ENCODE measurements at regions not wholly inside any gene's neighbourhood (a gene's known extent, or its start where the extent isn't known, plus 50 kb on each side); places are given as distances from the start of the nearest gene placed in this dataset.

DNA sequence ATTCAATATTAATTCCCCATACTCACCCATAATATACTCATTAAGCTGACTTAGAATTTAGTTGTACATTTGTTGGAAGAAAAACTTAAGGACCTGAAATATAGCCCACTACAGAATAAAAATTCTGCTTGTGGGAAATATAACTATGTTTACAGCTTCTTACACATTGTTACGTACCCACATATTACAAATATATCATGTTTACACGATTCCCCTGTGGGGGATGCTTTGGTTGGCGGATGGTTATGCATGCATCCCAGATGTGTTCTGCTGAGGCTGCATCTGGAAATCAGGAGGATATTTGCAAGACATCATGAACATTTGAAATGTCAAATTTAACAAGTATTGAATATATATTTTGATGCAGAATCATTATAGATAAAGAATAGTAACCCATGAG lies 79.5 kb upstream of the KL start:
- no peak overlapping the region for H3K4me3 ChIP-seq
- no peaks in the 10 kb centered on the region for H3K4me1 ChIP-seq (ENCODE audit: control insufficient read depth in 1 of 2, low read depth in 2 of 2)
- ATAC-seq (ENCODE audit: insufficient number of reproducible peaks, low FRiP score, low read depth) (no peak), DNase-seq (ENCODE audit: low spot score) (no peak)
- no peaks in the 10 kb centered on the region for H3K27me3 ChIP-seq (replicated peaks; ENCODE audit: insufficient read depth)
- no peak overlapping the region for H3K27ac ChIP-seq
- TF ChIP-seq, protein P1, sequence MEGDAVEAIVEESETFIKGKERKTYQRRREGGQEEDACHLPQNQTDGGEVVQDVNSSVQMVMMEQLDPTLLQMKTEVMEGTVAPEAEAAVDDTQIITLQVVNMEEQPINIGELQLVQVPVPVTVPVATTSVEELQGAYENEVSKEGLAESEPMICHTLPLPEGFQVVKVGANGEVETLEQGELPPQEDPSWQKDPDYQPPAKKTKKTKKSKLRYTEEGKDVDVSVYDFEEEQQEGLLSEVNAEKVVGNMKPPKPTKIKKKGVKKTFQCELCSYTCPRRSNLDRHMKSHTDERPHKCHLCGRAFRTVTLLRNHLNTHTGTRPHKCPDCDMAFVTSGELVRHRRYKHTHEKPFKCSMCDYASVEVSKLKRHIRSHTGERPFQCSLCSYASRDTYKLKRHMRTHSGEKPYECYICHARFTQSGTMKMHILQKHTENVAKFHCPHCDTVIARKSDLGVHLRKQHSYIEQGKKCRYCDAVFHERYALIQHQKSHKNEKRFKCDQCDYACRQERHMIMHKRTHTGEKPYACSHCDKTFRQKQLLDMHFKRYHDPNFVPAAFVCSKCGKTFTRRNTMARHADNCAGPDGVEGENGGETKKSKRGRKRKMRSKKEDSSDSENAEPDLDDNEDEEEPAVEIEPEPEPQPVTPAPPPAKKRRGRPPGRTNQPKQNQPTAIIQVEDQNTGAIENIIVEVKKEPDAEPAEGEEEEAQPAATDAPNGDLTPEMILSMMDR (IDR thresholded peaks at IDR 0.05) = no peak
- H3K9me3 ChIP-seq = no peaks in the 10 kb centered on the region
- H3K36me3 ChIP-seq = no peaks in the 10 kb centered on the region

DNA sequence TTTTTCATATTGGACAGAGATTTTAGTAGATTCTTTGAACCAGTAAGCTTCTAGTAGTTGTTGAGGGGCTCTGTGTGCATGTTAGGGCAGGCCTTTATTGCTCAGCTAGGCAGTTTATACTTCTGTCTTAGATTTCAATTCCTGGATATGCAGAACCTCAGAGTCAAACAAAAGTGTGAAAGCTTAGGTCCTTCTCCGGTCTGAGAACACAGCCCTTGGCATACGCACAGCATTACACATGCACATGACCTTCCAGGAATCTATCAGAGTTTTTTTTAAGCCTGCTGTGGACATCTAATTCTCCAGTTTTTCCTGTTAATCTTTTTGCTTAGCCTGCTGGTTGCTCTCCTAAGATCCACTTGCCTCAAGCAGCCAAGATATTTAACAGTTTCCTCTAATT lies 77.9 kb upstream of the KL start:
- Histone ChIP-seq H3K27me3 (replicated peaks; ENCODE audit: insufficient read depth) (no peaks in the 10 kb centered on the region), H3K4me1 (ENCODE audit: control insufficient read depth in 1 of 2, low read depth in 2 of 2) (no peaks in the 10 kb centered on the region), H3K9me3 (no peaks in the 10 kb centered on the region), H3K4me3 (no peak overlapping the region), H3K36me3 (no peaks in the 10 kb centered on the region), H3K27ac (no peak overlapping the region)
- TF ChIP-seq, protein P1 (IDR thresholded peaks at IDR 0.05) = no peak
- ATAC-seq (ENCODE audit: insufficient number of reproducible peaks, low FRiP score, low read depth) (no peak), DNase-seq (ENCODE audit: low spot score) (no peak)

- ATAC-seq (ENCODE audit: insufficient number of reproducible peaks, low FRiP score, low read depth) (no peak), DNase-seq (ENCODE audit: low spot score) (no peak)
- H3K4me3 ChIP-seq = no peak overlapping the region
- TF ChIP-seq, protein P1 (IDR thresholded peaks at IDR 0.05) = no peak
- H3K27ac ChIP-seq = no peak overlapping the region
- no peaks in the 10 kb centered on the region for H3K4me1 ChIP-seq (ENCODE audit: control insufficient read depth in 1 of 2, low read depth in 2 of 2)
- H3K27me3 ChIP-seq (replicated peaks; ENCODE audit: insufficient read depth) = no peaks in the 10 kb centered on the region
- no peaks in the 10 kb centered on the region for H3K36me3 ChIP-seq
- H3K9me3 ChIP-seq = no peaks in the 10 kb centered on the region
Observed at GRCh38 chr13:32938907-32939306, 77.3 kb upstream of the KL start.

GRCh38 chr13:32940601-32941000 lies 75.6 kb upstream of the KL start:
- no peaks in the 10 kb centered on the region for H3K4me1 ChIP-seq (ENCODE audit: control insufficient read depth in 1 of 2, low read depth in 2 of 2)
- no peak overlapping the region for H3K4me3 ChIP-seq
- H3K36me3 ChIP-seq = no peaks in the 10 kb centered on the region
- DNase-seq (ENCODE audit: low spot score) = no peak
- H3K27ac ChIP-seq = no peak overlapping the region
- ATAC-seq (ENCODE audit: insufficient number of reproducible peaks, low FRiP score, low read depth) = no peak
- H3K9me3 ChIP-seq = no peaks in the 10 kb centered on the region
- H3K27me3 ChIP-seq (replicated peaks; ENCODE audit: insufficient read depth) = no peaks in the 10 kb centered on the region
- TF ChIP-seq, protein P1 (IDR thresholded peaks at IDR 0.05) = no peak

GRCh38 chr13:32941368-32941767 lies 74.9 kb upstream of the KL start:
- Histone ChIP-seq H3K27ac (no peak overlapping the region), H3K9me3 (no peaks in the 10 kb centered on the region)

More at GRCh38 chr13:32941368-32941767, 74.9 kb upstream of the KL start:
- TF ChIP-seq, protein P1 (IDR thresholded peaks at IDR 0.05) = no peak
- DNase-seq (ENCODE audit: low spot score) (no peak), ATAC-seq (ENCODE audit: insufficient number of reproducible peaks, low FRiP score, low read depth) (no peak)
- Histone ChIP-seq H3K36me3 (no peaks in the 10 kb centered on the region), H3K4me1 (ENCODE audit: control insufficient read depth in 1 of 2, low read depth in 2 of 2) (no peaks in the 10 kb centered on the region), H3K4me3 (no peak overlapping the region), H3K27me3 (replicated peaks; ENCODE audit: insufficient read depth) (no peaks in the 10 kb centered on the region)
